SK-N-SH treated with all-trans-retinoic acid at 6 μM for 48 hours (cell line): ENCODE measurements at regions not wholly inside any gene's neighbourhood (a gene's known extent, or its start where the extent isn't known, plus 50 kb on each side); places are given as distances from the start of the nearest gene placed in this dataset.

Experiments used
- CREB5 ChIP-seq: fragments of 250-450 bp; sonication (Bioruptor Pico); IDR thresholded peaks from 2 replicates; pipeline ENCODE4 v1.5.1; 2020; ENCODE audit warnings: low read depth, mild to moderate bottlenecking, moderate library complexity
- GLIS3 ChIP-seq: fragments of 250-450 bp; sonication (Bioruptor Pico); IDR thresholded peaks from 2 replicates; pipeline ENCODE4 v1.5.0; 2020; ENCODE audit warnings: mild to moderate bottlenecking, moderate library complexity
- PATZ1 ChIP-seq: fragments of 250-450 bp; sonication (Bioruptor Pico); IDR thresholded peaks from 2 replicates; pipeline ENCODE4 v1.8.0; 2020; ENCODE audit warnings: mild to moderate bottlenecking, moderate library complexity, borderline replicate concordance
- TOX ChIP-seq: fragments of 250-450 bp; sonication (Bioruptor Pico); IDR thresholded peaks from 2 replicates; pipeline ENCODE4 v1.8.0; 2021; ENCODE audit warnings: mild to moderate bottlenecking, moderate library complexity, borderline replicate concordance
- ZC3H10 ChIP-seq: fragments of 250-450 bp; sonication (Bioruptor Pico); IDR thresholded peaks from 2 replicates; pipeline ENCODE4 v1.5.1; 2021; ENCODE audit warnings: mild to moderate bottlenecking, moderate library complexity
- ZNF565 ChIP-seq: fragments of 450-650 bp; formaldehyde crosslinking; conservative IDR thresholded peaks from 2 replicates; pipeline ENCODE4 v1.5.0; 2020; ENCODE audit warnings: low read depth, mild to moderate bottlenecking, moderate library complexity

- no peak for TF ChIP-seq TOX (CRISPR knock-in tag)
- no peak for TF ChIP-seq ZNF565 (CRISPR knock-in tag)
- no peak for TF ChIP-seq PATZ1 (CRISPR knock-in tag)
- TF ChIP-seq GLIS3: no peak
- TF ChIP-seq ZC3H10 (CRISPR knock-in tag): no peak
- TF ChIP-seq CREB5 (CRISPR knock-in tag): no peak
Measured at GRCh38 chr2:88253375-88253774, 83.2 kb downstream of the THNSL2 start.
